HepG2 (cell line): ENCODE measurements at regions not wholly inside any gene's neighbourhood (a gene's known extent, or its start where the extent isn't known, plus 50 kb on each side); places are given as distances from the start of the nearest gene placed in this dataset.
A peak's percentile ranks its signal among the peaks of the same experiment; 100 is the strongest.

Source experiments
- ARID2 ChIP-seq: sonication (generic); formaldehyde crosslinking; IDR thresholded peaks from 2 replicates; pipeline ENCODE4 v1.8.1; 2022; ENCODE audit warnings: mild to moderate bottlenecking, missing genetic modification reagents, borderline replicate concordance
- CREB3 ChIP-seq: sonication (generic); formaldehyde crosslinking; IDR thresholded peaks from 2 replicates; pipeline ENCODE4 v1.5.0; 2020; ENCODE audit warnings: missing genetic modification reagents
- DNMT1 ChIP-seq: sonication (generic); formaldehyde crosslinking; IDR thresholded peaks from 2 replicates; pipeline ENCODE4 v1.5.1; 2020; ENCODE audit warnings: mild to moderate bottlenecking, missing genetic modification reagents
- ELF1 ChIP-seq: sonication (generic); formaldehyde crosslinking; IDR thresholded peaks from 2 replicates; pipeline ENCODE4 v1.4.0; 2020; ENCODE audit warnings: missing genetic modification reagents
- EZH2 ChIP-seq: conservative IDR thresholded peaks from 2 replicates; pipeline ENCODE4 v1.6.1; 2012; ENCODE audit warnings: mild to moderate bottlenecking, low read depth, low read length, moderate library complexity
- FOXK2 ChIP-seq: fragments of 450-650 bp; IDR thresholded peaks from 2 replicates; pipeline ENCODE4 v1.6.1; 2016
- HINFP ChIP-seq: sonication (generic); formaldehyde crosslinking; IDR thresholded peaks from 2 replicates; pipeline ENCODE4 v1.4.0; 2020; ENCODE audit warnings: low read depth, mild to moderate bottlenecking, missing genetic modification reagents
- KDM5B ChIP-seq: sonication (generic); formaldehyde crosslinking; IDR thresholded peaks from 2 replicates; pipeline ENCODE4 v1.4.0; 2020; ENCODE audit warnings: missing genetic modification reagents, mild to moderate bottlenecking, borderline replicate concordance
- RBFOX2 ChIP-seq: fragments of 200-400 bp; formaldehyde crosslinking; IDR thresholded peaks from 2 replicates; pipeline ENCODE4 v1.6.1; 2017; ENCODE audit warnings: low read depth, mild to moderate bottlenecking, low read length
- RCOR2 ChIP-seq: IDR thresholded peaks from 2 replicates; pipeline ENCODE4 v1.6.1; 2016; ENCODE audit warnings: missing biosample characterization, missing genetic modification reagents
- SRY ChIP-seq: sonication (generic); formaldehyde crosslinking; IDR thresholded peaks from 2 replicates; pipeline ENCODE4 v1.8.0; 2022; ENCODE audit warnings: mild to moderate bottlenecking, missing genetic modification reagents
- THAP8 ChIP-seq: sonication (generic); formaldehyde crosslinking; IDR thresholded peaks from 2 replicates; pipeline ENCODE4 v1.5.1; 2020; ENCODE audit warnings: missing genetic modification reagents, mild to moderate bottlenecking, borderline replicate concordance
- TP53 ChIP-seq: sonication (generic); formaldehyde crosslinking; conservative IDR thresholded peaks from 2 replicates; pipeline ENCODE4 v1.4.0; 2020; ENCODE audit warnings: missing genetic modification reagents
- ZFY ChIP-seq: sonication (generic); formaldehyde crosslinking; IDR thresholded peaks from 2 replicates; pipeline ENCODE4 v1.4.0; 2020; ENCODE audit warnings: missing genetic modification reagents
- ZNF253 ChIP-seq: sonication (generic); formaldehyde crosslinking; IDR thresholded peaks from 2 replicates; pipeline ENCODE4 v1.8.0; 2022; ENCODE audit warnings: mild to moderate bottlenecking, missing genetic modification reagents, borderline replicate concordance
- ZNF577 ChIP-seq: sonication (generic); formaldehyde crosslinking; IDR thresholded peaks from 2 replicates; pipeline ENCODE4 v1.4.0; 2020; ENCODE audit warnings: mild to moderate bottlenecking, low read depth, missing genetic modification reagents, borderline replicate concordance
- ZNF841 ChIP-seq: sonication (generic); formaldehyde crosslinking; IDR thresholded peaks from 2 replicates; pipeline ENCODE4 v1.8.1; 2023; ENCODE audit warnings: missing genetic modification reagents, borderline replicate concordance
- ZNF850 ChIP-seq: sonication (generic); formaldehyde crosslinking; conservative IDR thresholded peaks from 2 replicates; pipeline ENCODE4 v1.9.0; 2021; ENCODE audit warnings: mild to moderate bottlenecking, missing genetic modification reagents
- TF ChIP-seq, protein P1 (sequence below): sonication (generic); formaldehyde crosslinking; IDR thresholded peaks from 2 replicates; pipeline ENCODE4 v1.4.0; 2020; ENCODE audit warnings: missing genetic modification reagents, borderline replicate concordance
- TF ChIP-seq, protein P2 (sequence below): sonication (generic); formaldehyde crosslinking; IDR thresholded peaks from 2 replicates; pipeline ENCODE4 v1.4.0; 2020; ENCODE audit warnings: mild to moderate bottlenecking, missing genetic modification reagents

- TF ChIP-seq HINFP (CRISPR knock-in tag) (no peak), RCOR2 (CRISPR knock-in tag) (peak; percentile 73; the same call in 1 of the 2 replicates), CREB3 (no peak), ZNF253 (CRISPR knock-in tag) (no peak), TP53 (no peak), DNMT1 (CRISPR knock-in tag) (no peak), ELF1 (CRISPR knock-in tag) (no peak), ZNF577 (no peak), RBFOX2 (0 out of 2 replicates have a peak, but pooled peaks have one; percentile 21), FOXK2 (peak; percentile 54; the same call in 1 of the 2 replicates), KDM5B (no peak), THAP8 (no peak), EZH2 (no peak), ZFY (CRISPR knock-in tag) (no peak), ZNF841 (CRISPR knock-in tag) (no peak), SRY (CRISPR knock-in tag) (no peak), ARID2 (CRISPR knock-in tag) (no peak), ZNF850 (no peak)
- TF ChIP-seq, protein P1, sequence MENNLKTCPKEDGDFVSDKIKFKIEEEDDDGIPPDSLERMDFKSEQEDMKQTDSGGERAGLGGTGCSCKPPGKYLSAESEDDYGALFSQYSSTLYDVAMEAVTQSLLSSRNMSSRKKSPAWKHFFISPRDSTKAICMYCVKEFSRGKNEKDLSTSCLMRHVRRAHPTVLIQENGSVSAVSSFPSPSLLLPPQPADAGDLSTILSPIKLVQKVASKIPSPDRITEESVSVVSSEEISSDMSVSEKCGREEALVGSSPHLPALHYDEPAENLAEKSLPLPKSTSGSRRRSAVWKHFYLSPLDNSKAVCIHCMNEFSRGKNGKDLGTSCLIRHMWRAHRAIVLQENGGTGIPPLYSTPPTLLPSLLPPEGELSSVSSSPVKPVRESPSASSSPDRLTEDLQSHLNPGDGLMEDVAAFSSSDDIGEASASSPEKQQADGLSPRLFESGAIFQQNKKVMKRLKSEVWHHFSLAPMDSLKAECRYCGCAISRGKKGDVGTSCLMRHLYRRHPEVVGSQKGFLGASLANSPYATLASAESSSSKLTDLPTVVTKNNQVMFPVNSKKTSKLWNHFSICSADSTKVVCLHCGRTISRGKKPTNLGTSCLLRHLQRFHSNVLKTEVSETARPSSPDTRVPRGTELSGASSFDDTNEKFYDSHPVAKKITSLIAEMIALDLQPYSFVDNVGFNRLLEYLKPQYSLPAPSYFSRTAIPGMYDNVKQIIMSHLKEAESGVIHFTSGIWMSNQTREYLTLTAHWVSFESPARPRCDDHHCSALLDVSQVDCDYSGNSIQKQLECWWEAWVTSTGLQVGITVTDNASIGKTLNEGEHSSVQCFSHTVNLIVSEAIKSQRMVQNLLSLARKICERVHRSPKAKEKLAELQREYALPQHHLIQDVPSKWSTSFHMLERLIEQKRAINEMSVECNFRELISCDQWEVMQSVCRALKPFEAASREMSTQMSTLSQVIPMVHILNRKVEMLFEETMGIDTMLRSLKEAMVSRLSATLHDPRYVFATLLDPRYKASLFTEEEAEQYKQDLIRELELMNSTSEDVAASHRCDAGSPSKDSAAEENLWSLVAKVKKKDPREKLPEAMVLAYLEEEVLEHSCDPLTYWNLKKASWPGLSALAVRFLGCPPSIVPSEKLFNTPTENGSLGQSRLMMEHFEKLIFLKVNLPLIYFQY, result peak; percentile 51; the same call in 1 of the 2 replicates
- TF ChIP-seq, protein P2, sequence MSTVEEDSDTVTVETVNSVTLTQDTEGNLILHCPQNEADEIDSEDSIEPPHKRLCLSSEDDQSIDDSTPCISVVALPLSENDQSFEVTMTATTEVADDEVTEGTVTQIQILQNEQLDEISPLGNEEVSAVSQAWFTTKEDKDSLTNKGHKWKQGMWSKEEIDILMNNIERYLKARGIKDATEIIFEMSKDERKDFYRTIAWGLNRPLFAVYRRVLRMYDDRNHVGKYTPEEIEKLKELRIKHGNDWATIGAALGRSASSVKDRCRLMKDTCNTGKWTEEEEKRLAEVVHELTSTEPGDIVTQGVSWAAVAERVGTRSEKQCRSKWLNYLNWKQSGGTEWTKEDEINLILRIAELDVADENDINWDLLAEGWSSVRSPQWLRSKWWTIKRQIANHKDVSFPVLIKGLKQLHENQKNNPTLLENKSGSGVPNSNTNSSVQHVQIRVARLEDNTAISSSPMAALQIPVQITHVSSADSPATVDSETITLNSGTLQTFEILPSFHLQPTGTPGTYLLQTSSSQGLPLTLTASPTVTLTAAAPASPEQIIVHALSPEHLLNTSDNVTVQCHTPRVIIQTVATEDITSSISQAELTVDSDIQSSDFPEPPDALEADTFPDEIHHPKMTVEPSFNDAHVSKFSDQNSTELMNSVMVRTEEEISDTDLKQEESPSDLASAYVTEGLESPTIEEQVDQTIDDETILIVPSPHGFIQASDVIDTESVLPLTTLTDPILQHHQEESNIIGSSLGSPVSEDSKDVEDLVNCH (CRISPR knock-in tag), result no peak
These were observed 150.9 kb downstream of the RFC3 start (continued) for GRCh38 chr13:33968520-33969507.
